ENCODE measurements at regions not wholly inside any gene's neighbourhood (a gene's known extent, or its start where the extent isn't known, plus 50 kb on each side); places are given as distances from the start of the nearest gene placed in this dataset.

- peak; percentile 87 for ATAC-seq
- TF ChIP-seq POU6F1 (CRISPR knock-in tag; IDR thresholded peaks at IDR 0.05; ENCODE audit: borderline replicate concordance, low read depth) = no peak
- no peak for TF ChIP-seq ZNF70 (CRISPR knock-in tag; IDR thresholded peaks at IDR 0.05)
- no peak for TF ChIP-seq ESRRG (CRISPR knock-in tag; IDR thresholded peaks at IDR 0.05)
- TF ChIP-seq GLIS3 (CRISPR knock-in tag; IDR thresholded peaks at IDR 0.05) = no peak
- TF ChIP-seq CSRNP3 (CRISPR knock-in tag; IDR thresholded peaks at IDR 0.05) = no peak
- no peak for TF ChIP-seq ZFP30 (CRISPR knock-in tag; IDR thresholded peaks at IDR 0.05)
- no peak for TF ChIP-seq ZFP3 (CRISPR knock-in tag; IDR thresholded peaks at IDR 0.05)
- no peak for TF ChIP-seq PPARA (CRISPR knock-in tag; IDR thresholded peaks at IDR 0.05; ENCODE audit: borderline replicate concordance)
- TF ChIP-seq TOX (CRISPR knock-in tag; IDR thresholded peaks at IDR 0.05; ENCODE audit: borderline replicate concordance) = no peak
- no peak for TF ChIP-seq CSDC2 (CRISPR knock-in tag; IDR thresholded peaks at IDR 0.05)
- TF ChIP-seq ZC3H10 (CRISPR knock-in tag; IDR thresholded peaks at IDR 0.05) = no peak
- TF ChIP-seq ZNF565 (CRISPR knock-in tag; conservative IDR thresholded peaks at IDR 0.05; ENCODE audit: low read depth) = no peak
- TF ChIP-seq TSHZ2 (CRISPR knock-in tag; IDR thresholded peaks at IDR 0.05) = no peak
- TF ChIP-seq BACH2 (CRISPR knock-in tag; IDR thresholded peaks at IDR 0.05; ENCODE audit: borderline replicate concordance) = no peak
- no peak for TF ChIP-seq ARNTL (CRISPR knock-in tag; IDR thresholded peaks at IDR 0.05; ENCODE audit: borderline replicate concordance, low read depth)
Observed at GRCh38 chr6:99219788-99220187, 129.7 kb downstream of the FAXC start.

DNA sequence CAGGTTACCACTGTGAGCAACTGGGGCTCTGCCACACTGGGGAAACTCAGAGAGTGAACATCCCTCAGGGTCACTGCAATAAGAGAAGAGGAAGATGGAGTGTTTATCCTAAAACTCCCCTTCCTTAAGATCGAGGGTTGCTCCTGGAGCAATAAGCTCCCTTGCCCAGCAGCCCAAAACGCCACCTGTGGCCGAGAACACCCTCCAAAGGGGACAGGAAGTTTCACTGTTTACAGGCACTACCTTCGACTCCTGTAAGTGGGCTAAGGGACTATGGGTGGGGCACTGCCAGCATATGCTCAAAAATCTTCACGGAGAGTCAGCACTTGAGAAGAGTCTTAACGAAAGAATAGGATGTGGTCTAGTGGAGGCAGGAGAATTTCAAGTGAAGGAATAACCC lies 132.5 kb downstream of the FAXC start:
- ATAC-seq = no peak
- TF ChIP-seq POU6F1 (CRISPR knock-in tag; IDR thresholded peaks at IDR 0.05; ENCODE audit: borderline replicate concordance, low read depth) = no peak
- TF ChIP-seq CSRNP3 (CRISPR knock-in tag; IDR thresholded peaks at IDR 0.05) = no peak
- no peak for TF ChIP-seq ESRRG (CRISPR knock-in tag; IDR thresholded peaks at IDR 0.05)
- TF ChIP-seq, protein P1, sequence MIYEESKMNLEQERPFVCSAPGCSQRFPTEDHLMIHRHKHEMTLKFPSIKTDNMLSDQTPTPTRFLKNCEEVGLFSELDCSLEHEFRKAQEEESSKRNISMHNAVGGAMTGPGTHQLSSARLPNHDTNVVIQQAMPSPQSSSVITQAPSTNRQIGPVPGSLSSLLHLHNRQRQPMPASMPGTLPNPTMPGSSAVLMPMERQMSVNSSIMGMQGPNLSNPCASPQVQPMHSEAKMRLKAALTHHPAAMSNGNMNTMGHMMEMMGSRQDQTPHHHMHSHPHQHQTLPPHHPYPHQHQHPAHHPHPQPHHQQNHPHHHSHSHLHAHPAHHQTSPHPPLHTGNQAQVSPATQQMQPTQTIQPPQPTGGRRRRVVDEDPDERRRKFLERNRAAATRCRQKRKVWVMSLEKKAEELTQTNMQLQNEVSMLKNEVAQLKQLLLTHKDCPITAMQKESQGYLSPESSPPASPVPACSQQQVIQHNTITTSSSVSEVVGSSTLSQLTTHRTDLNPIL (CRISPR knock-in tag; IDR thresholded peaks at IDR 0.05; ENCODE audit: low read depth) = no peak
- TF ChIP-seq ZNF70 (CRISPR knock-in tag; IDR thresholded peaks at IDR 0.05) = no peak
- TF ChIP-seq, protein P2, sequence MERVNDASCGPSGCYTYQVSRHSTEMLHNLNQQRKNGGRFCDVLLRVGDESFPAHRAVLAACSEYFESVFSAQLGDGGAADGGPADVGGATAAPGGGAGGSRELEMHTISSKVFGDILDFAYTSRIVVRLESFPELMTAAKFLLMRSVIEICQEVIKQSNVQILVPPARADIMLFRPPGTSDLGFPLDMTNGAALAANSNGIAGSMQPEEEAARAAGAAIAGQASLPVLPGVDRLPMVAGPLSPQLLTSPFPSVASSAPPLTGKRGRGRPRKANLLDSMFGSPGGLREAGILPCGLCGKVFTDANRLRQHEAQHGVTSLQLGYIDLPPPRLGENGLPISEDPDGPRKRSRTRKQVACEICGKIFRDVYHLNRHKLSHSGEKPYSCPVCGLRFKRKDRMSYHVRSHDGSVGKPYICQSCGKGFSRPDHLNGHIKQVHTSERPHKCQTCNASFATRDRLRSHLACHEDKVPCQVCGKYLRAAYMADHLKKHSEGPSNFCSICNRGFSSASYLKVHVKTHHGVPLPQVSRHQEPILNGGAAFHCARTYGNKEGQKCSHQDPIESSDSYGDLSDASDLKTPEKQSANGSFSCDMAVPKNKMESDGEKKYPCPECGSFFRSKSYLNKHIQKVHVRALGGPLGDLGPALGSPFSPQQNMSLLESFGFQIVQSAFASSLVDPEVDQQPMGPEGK (CRISPR knock-in tag; IDR thresholded peaks at IDR 0.05; ENCODE audit: borderline replicate concordance) = no peak
- no peak for TF ChIP-seq ZC3H10 (CRISPR knock-in tag; IDR thresholded peaks at IDR 0.05)
- no peak for TF ChIP-seq OSR1 (CRISPR knock-in tag; IDR thresholded peaks at IDR 0.05)
- TF ChIP-seq TCF4 (CRISPR knock-in tag; IDR thresholded peaks at IDR 0.05; ENCODE audit: borderline replicate concordance) = no peak
- no peak for TF ChIP-seq TOX (CRISPR knock-in tag; IDR thresholded peaks at IDR 0.05; ENCODE audit: borderline replicate concordance)
- TF ChIP-seq ZFP3 (CRISPR knock-in tag; IDR thresholded peaks at IDR 0.05) = no peak
- no peak for TF ChIP-seq PPARA (CRISPR knock-in tag; IDR thresholded peaks at IDR 0.05; ENCODE audit: borderline replicate concordance)
- TF ChIP-seq ISL1 (CRISPR knock-in tag; IDR thresholded peaks at IDR 0.05) = no peak
- TF ChIP-seq RARB (CRISPR knock-in tag; IDR thresholded peaks at IDR 0.05) = no peak
- no peak for TF ChIP-seq CSDC2 (CRISPR knock-in tag; IDR thresholded peaks at IDR 0.05)

All from SK-N-SH treated with all-trans-retinoic acid at 6 μM for 48 hours (cell line).